SJCRH30 (cell line): ENCODE measurements at regions not wholly inside any gene's neighbourhood (a gene's known extent, or its start where the extent isn't known, plus 50 kb on each side); places are given as distances from the start of the nearest gene placed in this dataset.
"Not testable (repeated sequence)": the region's sequence is repeated elsewhere in the genome, so short reads cannot be mapped to it uniquely, and the experiment has no call there.

ENCODE experiments used
- DNase-seq, 2 experiments: peaks; one replicate each; pipeline ENCODE4 v3.0.0-alpha.2; 2015 to 2020
- H3K27ac ChIP-seq: fragments of 250-450 bp; sonication (Bioruptor Pico); 2 replicates; pipeline ENCODE4 v1.5.1; 2020; ENCODE audit warnings: mild to moderate bottlenecking, moderate library complexity
- H3K27me3 ChIP-seq: fragments of 250-450 bp; sonication (Bioruptor Pico); 2 replicates; pipeline ENCODE4 v1.5.1; 2020; ENCODE audit warnings: mild to moderate bottlenecking, moderate library complexity
- H3K36me3 ChIP-seq: fragments of 250-450 bp; sonication (Bioruptor Pico); 2 replicates; pipeline ENCODE4 v1.5.1; 2020; ENCODE audit warnings: mild to moderate bottlenecking, moderate library complexity
- H3K4me1 ChIP-seq: fragments of 250-450 bp; sonication (Bioruptor Pico); 2 replicates; pipeline ENCODE4 v1.5.1; 2020; ENCODE audit warnings: mild to moderate bottlenecking, moderate library complexity
- H3K4me3 ChIP-seq: fragments of 250-450 bp; sonication (Bioruptor Pico); 2 replicates; pipeline ENCODE4 v1.5.1; 2020; ENCODE audit warnings: mild to moderate bottlenecking, moderate library complexity
- H3K9me3 ChIP-seq: fragments of 250-450 bp; sonication (Bioruptor Pico); replicated peaks from 2 replicates; pipeline ENCODE4 v1.5.1; 2020; ENCODE audit warnings: mild to moderate bottlenecking, moderate library complexity

DNA sequence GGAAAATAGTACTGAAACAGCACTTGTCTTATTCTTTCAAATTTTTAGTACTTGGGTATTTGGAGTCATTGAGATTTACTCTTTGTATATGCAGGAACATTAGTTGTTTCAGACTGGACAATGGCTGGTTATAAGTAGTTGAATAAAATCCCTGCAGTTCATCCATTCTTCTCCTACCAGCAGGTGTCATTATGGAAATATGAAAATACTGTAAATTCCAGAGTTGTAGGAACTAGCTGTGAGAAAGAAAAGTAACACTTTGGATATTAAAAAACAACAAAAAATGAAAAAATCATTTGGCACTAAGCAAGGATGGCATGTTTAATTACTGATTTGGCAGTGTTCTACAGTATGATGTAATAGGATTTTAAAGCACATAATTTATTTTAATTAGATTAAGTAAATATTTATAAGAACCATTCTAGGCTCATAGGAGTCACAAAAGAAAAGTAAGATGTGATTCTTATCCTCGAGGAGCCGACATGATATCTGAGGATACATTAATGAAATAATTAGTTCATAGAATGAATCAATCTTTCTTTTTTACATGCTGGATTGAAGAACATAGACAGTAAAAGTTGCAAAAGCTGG is 155.3 kb downstream of the KCNRG start:
- DNase-seq, result no peak
- no peaks in the 10 kb centered on the region for H3K36me3 ChIP-seq
- H3K27ac ChIP-seq, result no peak overlapping the region

DNA sequence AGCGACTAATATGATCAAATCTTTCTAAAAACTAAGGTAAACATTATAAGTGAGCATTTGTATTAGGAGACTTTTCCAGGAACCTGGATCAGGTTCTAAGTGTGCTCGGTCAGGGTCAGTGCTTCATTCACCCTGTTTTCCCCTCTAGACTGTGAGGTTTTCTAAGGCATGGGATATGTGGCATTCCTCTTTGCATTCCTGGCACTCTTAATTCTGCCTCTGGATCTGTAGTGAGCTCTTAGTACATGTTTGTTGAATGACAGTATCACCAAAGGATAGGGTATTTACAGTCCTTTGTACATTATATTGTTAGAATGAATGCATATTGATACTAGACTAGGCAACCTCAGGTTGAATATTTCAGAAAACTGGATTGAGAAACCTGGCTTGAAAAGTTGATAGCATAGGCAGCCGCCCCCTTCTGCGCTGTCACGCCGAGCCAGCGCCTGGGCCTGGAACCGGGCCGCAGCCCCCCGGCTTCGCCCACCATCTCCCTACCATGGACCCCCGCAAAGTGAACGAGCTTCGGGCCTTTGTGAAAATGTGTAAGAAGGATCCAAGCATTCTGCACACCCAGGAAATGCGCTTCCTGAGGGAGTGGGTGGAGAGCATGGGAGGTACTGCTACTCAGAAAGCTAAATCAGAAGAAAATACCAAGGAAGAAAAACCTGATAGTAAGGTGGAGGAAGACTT is 156.5 kb downstream of the KCNRG start:
- no peak overlapping the region for H3K27ac ChIP-seq
- no peaks in the 10 kb centered on the region for H3K9me3 ChIP-seq
- no peaks in the 10 kb centered on the region for H3K27me3 ChIP-seq
- H3K4me3 ChIP-seq, result no peak overlapping the region
- no peaks in the 10 kb centered on the region for H3K4me1 ChIP-seq
- DNase-seq, result no peak
- H3K36me3 ChIP-seq, result no peaks in the 10 kb centered on the region

More for the DNA sequence above, 155.3 kb downstream of the KCNRG start:
- Histone ChIP-seq H3K4me1 (no peaks in the 10 kb centered on the region), H3K4me3 (no peak overlapping the region), H3K9me3 (no peaks in the 10 kb centered on the region), H3K27me3 (no peaks in the 10 kb centered on the region)

DNA sequence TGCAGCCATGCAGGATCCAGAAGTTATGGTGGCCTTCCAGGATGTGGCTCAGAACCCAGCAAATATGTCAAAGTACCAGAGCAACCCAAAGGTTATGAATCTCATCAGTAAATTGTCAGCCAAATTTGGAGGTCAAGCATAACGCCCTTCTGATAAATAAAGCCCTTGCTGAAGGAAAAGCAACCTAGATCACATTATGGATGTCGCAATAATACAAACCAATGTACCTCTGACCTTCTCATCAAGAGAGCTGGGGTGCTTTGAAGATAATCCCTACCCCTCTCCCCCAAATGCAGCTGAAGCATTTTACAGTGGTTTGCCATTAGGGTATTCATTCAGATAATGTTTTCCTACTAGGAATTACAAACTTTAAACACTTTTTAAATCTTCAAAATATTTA is 157.8 kb downstream of the KCNRG start:
- H3K27me3 ChIP-seq, H3K9me3 ChIP-seq, H3K36me3 ChIP-seq, H3K4me3 ChIP-seq, DNase-seq, H3K27ac ChIP-seq, H3K4me1 ChIP-seq: not testable (repeated sequence)

DNA sequence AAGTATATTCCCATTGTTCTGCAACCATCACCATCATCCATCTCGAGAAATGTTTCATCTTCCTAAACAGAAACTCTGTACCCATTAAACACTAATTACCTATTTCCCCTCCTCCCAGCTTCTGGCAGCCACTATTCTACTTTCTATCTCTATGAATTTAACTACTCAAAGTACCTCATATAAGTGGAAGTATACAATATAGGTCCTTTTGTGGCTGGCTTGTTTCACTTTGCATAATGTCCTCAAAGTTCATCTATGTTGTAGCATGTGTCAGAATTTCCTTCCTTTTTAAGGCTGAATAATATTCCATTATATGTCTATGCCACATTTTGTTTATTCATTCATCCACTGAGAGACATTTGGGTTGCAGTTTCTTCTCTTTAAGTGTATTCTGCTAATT is 159.4 kb downstream of the KCNRG start:
- H3K36me3 ChIP-seq, result no peaks in the 10 kb centered on the region

DNA sequence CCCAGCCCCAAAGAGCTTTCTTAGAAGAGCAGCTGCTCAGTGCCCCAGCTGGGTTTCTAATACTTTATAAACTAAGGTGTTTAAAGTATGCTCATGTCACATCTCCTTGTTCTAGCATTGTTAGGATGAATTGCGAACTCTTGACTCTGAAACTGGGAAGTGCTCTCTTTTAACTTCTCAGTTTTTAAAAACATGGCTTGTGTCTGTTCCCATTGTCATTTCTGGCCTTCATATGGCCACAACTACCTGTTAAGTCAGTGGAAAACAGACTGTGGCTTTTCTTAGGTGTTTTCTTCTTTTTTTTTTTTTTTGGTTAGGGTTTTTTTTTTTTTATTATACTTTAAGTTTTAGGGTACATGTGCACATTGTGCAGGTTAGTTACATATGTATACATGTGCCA is 164.7 kb downstream of the KCNRG start:
- H3K36me3 ChIP-seq, result no peaks in the 10 kb centered on the region

More for the DNA sequence above, 159.4 kb downstream of the KCNRG start:
- H3K4me1 ChIP-seq, result no peaks in the 10 kb centered on the region
- H3K27ac ChIP-seq, result no peak overlapping the region
- H3K9me3 ChIP-seq, result no peaks in the 10 kb centered on the region
- H3K27me3 ChIP-seq, result no peaks in the 10 kb centered on the region
- no peak overlapping the region for H3K4me3 ChIP-seq
- DNase-seq, result no peak

DNA sequence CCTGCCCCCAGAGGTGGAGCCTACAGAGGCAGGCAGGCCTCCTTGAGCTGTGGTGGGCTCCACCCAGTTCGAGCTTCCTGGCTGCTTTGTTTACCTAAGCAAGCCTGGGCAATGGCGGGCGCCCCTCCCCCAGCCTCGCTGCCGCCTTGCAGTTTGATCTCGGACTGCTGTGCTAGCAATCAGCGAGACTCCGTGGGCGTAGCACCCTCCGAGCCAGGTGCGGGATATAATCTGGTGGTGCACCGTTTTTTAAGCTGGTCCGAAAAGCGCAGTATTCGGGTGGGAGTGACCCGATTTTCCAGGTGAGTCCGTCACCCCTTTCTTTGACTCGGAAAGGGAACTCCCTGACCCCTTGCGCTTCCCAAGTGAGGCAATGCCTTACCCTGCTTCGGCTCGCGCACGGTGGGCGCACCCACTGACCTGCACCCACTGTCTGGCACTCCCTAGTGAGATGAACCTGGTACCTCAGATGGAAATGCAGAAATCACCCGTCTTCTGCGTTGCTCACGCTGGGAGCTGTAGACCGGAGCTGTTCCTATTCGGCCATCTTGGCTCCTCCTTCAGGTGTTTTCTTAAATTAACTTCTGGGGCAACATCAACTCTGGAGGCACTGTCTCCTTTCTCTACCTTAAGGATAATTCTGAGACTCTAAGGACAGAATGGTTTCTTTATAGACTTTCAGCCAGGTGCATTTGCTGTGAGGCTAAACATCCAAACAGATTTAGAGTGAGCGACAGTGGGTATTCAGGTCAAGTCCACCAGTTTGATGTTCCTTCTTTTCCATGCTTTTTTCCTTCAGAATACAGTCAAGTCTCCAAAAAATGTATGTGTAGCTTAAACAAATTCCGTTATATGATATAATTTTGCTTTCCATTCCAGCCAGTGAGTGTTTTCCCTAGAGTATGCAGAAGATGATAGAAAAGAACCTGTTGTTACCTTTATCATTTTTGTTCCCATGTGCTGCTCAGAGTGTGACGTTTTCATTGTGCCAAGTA is 170.8 kb downstream of the KCNRG start:
- DNase-seq, H3K9me3 ChIP-seq, H3K4me1 ChIP-seq, H3K27me3 ChIP-seq, H3K36me3 ChIP-seq: not testable (repeated sequence)
- H3K27ac ChIP-seq, result peak overlapping the region; percentile 29; the same call in 1 of the 2 replicates
- peak overlapping the region; percentile 62 for H3K4me3 ChIP-seq

More for the DNA sequence above, 164.7 kb downstream of the KCNRG start:
- no peak overlapping the region for H3K4me3 ChIP-seq
- H3K27me3 ChIP-seq, result no peaks in the 10 kb centered on the region
- no peaks in the 10 kb centered on the region for H3K9me3 ChIP-seq
- H3K4me1 ChIP-seq, result no peaks in the 10 kb centered on the region
- DNase-seq, result no peak
- no peak overlapping the region for H3K27ac ChIP-seq

DNA sequence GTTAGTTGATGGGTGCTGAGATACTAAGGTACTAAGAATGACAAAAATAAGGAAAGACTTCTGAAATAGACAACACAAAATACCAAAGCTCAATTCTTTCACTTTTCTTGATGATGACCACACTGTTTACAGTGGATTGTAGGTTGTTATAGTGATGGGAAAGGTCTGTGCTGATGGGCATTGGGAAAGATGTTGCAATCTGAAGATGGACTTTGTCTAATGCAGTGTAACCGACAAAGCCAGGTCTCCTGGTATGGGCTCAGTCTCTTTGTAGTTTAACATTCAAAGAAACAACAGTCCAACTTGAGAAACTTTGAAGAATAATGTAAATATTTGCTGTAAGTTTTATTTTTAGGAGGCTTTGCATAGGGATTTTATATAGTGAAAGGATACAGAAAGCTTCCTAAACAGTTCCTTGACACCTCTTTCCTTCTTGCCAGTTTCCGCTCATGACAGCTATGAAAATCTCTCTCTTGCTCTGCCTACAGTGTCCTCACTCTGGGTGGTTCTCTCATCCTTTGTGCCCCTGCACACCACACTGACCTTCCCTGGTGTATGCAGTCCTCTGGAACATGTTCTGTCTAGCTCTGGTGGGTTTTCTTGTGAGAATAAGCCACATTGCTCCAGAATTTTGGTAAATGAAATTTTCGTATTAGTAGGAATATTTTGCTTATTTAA is 172.2 kb downstream of the KCNRG start:
- H3K4me1 ChIP-seq, result no peaks in the 10 kb centered on the region
- no peaks in the 10 kb centered on the region for H3K27me3 ChIP-seq
- H3K27ac ChIP-seq, result no peak overlapping the region
- no peak for DNase-seq
- H3K4me3 ChIP-seq, result no peak overlapping the region
- H3K9me3 ChIP-seq, result no peaks in the 10 kb centered on the region
- H3K36me3 ChIP-seq, result no peaks in the 10 kb centered on the region

DNA sequence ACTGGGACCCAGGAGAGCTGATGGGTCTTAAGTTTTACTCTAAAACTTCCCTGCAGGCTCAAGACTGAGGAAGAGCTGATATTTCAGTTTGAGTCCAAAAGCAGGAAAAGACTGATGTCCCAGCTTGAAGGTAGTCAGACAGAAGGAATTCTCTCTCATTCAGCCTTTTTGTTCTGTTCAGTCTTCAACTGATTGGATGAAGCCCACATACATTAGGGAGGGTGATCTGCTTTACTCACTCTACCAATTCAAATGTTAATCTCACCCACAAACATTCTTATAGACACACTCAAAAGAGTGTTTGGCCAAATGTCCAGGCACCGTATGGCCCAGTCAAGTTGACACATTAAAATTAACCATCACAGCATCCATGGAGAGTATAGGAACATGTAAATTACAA is 173.5 kb downstream of the KCNRG start:
- Histone ChIP-seq H3K27me3 (no peaks in the 10 kb centered on the region), H3K4me3 (no peak overlapping the region), H3K36me3 (no peaks in the 10 kb centered on the region), H3K4me1 (no peaks in the 10 kb centered on the region), H3K27ac (no peak overlapping the region), H3K9me3 (no peaks in the 10 kb centered on the region)
- DNase-seq, result no peak

DNA sequence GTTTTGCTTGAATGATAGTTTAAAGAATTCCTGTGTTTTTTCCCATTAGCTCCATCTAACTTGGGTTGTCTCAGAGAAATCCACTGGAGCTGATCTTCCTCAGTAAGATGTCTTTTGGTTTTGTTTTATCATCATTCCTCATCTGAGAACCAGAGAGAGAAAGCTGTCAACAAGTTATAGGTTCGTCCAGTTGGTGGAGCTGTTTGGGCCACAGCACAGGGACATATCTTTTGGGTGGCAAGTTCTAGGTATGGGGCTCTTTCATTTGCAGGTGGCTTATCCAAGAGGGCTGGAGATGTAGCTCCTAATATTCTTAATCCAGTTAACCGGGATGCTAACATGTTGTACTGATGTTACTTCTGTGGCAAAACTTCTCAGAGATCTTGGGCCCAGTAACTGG is 174.2 kb downstream of the KCNRG start:
- H3K4me1 ChIP-seq, result no peaks in the 10 kb centered on the region
- H3K27me3 ChIP-seq, result no peaks in the 10 kb centered on the region
- H3K36me3 ChIP-seq, result no peaks in the 10 kb centered on the region
- no peak overlapping the region for H3K27ac ChIP-seq
- H3K4me3 ChIP-seq, result no peak overlapping the region
- H3K9me3 ChIP-seq, result no peaks in the 10 kb centered on the region
- DNase-seq, result no peak

DNA sequence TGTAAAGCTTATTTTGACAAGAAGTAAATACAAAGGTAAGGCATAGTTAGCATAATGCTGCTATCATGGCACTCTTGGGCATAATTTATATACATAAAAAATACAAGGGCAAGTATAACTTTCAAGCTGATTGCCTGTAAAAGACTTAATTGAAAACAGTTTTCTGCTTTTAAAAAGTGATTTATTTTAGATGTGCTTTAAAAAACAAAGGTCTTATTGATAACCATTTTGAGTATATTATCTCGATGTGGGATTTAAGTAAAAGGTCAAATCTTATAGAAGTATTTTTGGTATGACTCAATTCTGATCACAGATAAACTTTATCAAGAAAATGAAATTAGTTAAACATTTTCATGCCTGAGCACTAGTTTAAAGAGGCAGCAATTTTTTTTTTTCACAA is 175.8 kb downstream of the KCNRG start:
- Histone ChIP-seq H3K4me1 (no peaks in the 10 kb centered on the region), H3K27ac (no peak overlapping the region), H3K36me3 (no peaks in the 10 kb centered on the region), H3K4me3 (no peak overlapping the region), H3K9me3 (no peaks in the 10 kb centered on the region), H3K27me3 (no peaks in the 10 kb centered on the region)
- DNase-seq, result no peak

DNA sequence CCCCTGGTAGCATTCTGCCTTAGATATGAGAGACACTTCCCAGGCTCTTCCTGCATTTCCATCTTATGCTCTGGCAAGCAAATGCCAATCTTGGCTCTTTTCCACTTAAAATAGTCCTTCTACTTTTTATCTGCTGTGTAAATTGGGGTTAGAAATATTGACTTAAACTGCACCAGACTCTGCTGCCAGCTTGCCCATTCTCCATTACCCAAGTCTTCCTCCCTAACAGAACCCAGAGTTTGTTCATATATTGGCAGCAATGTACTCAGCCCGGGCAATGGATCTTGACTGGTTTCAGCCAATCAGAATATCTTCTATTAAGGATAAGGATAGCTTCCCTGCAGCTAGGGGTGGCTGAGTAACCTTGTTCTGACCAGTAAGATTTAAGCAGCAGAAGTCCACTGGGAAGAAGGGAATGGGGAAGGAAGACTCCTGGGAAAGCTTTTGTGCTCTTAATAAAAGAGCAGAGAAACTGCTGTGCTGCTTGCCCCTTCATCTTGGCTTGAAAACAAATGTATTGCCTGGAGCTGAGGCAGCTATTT is 177.1 kb downstream of the KCNRG start:
- H3K4me1 ChIP-seq, result no peaks in the 10 kb centered on the region
- H3K36me3 ChIP-seq, result no peaks in the 10 kb centered on the region
- H3K4me3 ChIP-seq, result no peak overlapping the region
- DNase-seq, result no peak
- no peak overlapping the region for H3K27ac ChIP-seq
- no peaks in the 10 kb centered on the region for H3K9me3 ChIP-seq
- H3K27me3 ChIP-seq, result no peaks in the 10 kb centered on the region

DNA sequence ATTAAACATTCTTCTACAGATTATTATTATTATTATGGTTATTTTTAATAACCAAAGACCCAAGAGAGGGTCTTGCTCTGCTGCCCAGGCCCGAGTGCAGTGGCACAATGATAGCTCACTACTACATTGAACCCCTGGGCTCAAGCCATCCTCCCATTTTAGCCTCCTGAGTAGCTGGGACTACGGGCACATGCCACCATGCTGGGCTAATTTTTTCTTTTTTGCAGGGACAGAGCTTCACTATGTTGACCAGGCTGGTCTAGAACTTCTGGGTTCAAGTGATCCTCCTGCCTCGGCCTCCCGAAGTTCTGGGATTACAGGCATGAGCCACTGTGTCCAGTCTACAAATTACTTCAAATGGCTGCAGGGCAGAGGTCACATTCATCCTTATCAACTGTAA is 179.8 kb downstream of the KCNRG start:
- Histone ChIP-seq H3K27ac (no peak overlapping the region), H3K27me3 (no peaks in the 10 kb centered on the region), H3K9me3 (no peaks in the 10 kb centered on the region), H3K4me3 (no peak overlapping the region), H3K36me3 (no peaks in the 10 kb centered on the region), H3K4me1 (no peaks in the 10 kb centered on the region)
- DNase-seq, result no peak

DNA sequence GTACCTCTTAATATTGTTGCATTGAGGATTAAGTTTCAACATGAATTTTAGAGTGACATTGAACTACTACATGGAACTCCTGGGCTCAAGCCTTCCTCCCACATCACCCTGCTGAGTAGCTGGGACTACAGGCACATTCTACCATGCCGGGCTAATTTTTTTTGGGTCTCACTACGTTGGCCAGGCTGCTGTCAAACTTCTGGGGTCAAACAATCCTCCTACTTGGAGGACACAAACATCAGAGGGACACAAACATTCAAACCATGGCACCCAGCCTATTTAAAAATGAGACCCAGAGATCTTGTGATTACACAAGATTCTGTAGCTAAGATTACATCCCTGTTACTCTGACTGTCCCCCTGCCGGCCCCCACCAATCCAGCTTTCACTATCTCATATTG is 180.9 kb downstream of the KCNRG start:
- Histone ChIP-seq H3K36me3 (no peaks in the 10 kb centered on the region), H3K27me3 (no peaks in the 10 kb centered on the region), H3K9me3 (no peaks in the 10 kb centered on the region), H3K4me3 (no peak overlapping the region), H3K27ac (no peak overlapping the region), H3K4me1 (no peaks in the 10 kb centered on the region)
- DNase-seq, result no peak

DNA sequence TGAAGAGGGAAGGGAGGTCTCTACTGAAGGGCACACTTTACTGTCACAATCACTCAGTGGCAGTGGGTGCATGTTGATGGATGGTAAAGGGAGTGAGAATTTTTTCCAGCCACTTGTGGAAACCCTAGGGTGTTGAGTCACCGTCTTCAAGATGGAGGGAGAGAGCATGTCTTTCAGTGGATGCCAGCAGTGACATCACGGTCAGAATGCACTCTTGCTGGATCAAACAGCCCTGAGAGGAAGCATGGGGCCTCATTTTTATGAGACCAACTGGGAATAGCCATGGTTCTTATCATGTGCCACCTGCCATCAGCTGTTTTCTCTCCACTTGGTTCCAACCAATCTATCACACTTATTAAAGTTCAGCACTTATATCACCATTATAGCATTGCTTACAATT is 182.5 kb downstream of the KCNRG start:
- DNase-seq, result peak in 1 of 2 experiments; percentile 15
- Histone ChIP-seq H3K27ac (no peak overlapping the region), H3K4me3 (no peak overlapping the region), H3K4me1 (no peaks in the 10 kb centered on the region), H3K9me3 (no peaks in the 10 kb centered on the region), H3K27me3 (no peaks in the 10 kb centered on the region), H3K36me3 (no peaks in the 10 kb centered on the region)
